HepG2 (cell line): ENCODE measurements at regions not wholly inside any gene's neighbourhood (a gene's known extent, or its start where the extent isn't known, plus 50 kb on each side); places are given as distances from the start of the nearest gene placed in this dataset.

ENCODE experiments used
- ATAC-seq: fragments of 200-7000 bp; cut with Tn5 transposase; 3 replicates; pipeline ENCODE4 v1.9.1; 2020; ENCODE audit warnings: mild to moderate bottlenecking, moderate library complexity
- BruUV-seq: library from RNA; stranded (reverse); fragments of 400-500 nt; replicated peaks from 2 replicates; lab custom pipeline; 2021; lab: Mats Ljungman, UMichigan
- CTCF ChIA-PET: fragments of 300-600 bp; formaldehyde crosslinking; extraction: SDS; loops from one replicate; lab custom pipeline; 2021; ENCODE audit warnings: low total read pairs, inconsistent platforms, low intra/inter-chr PET ratio; lab: Yijun Ruan, JAX
- POLR2A ChIA-PET: fragments of 350-600 bp; sonication (Branson Sonifier 250); formaldehyde crosslinking; loops from one replicate; lab custom pipeline; 2020; ENCODE audit warnings: antibody characterized with exemption, inconsistent platforms; lab: Yijun Ruan, JAX
- DNase-seq: peaks from one replicate; pipeline ENCODE4 v3.0.0-alpha.2; 2015; ENCODE audit warnings: low spot score
- FAIRE-seq: peaks from 3 replicates; lab custom pipeline; 2011; peaks lifted over from hg19 to GRCh38; lab: Jason Lieb, UNC
- H2AFZ ChIP-seq: one replicate; pipeline ENCODE4 v1.6.1; 2011; ENCODE audit warnings: low read length, inconsistent platforms
- H3K27ac ChIP-seq: fragments of 300-600 bp; 3 replicates; pipeline ENCODE4 v1.8.0; 2011; ENCODE audit warnings: mixed run types, mild to moderate bottlenecking, mixed read lengths, low read length, inconsistent platforms; ENCODE audit not compliant: insufficient read depth; ENCODE audit errors: extremely low read length
- H3K27me3 ChIP-seq, 2 experiments: fragments of 200-600 bp in 1 of 2; 2 replicates in 1 of 2; 3 replicates in 1 of 2; pipeline versions ENCODE4 v1.6.0 to v1.8.0; 2011; ENCODE audit warnings: low read length in 2 of 2, mild to moderate bottlenecking in 2 of 2, moderate library complexity in 2 of 2, inconsistent platforms in 1 of 2; ENCODE audit not compliant: insufficient read depth in 2 of 2, control insufficient read depth in 1 of 2
- H3K36me3 ChIP-seq, 2 experiments: fragments of 200-600 bp in 1 of 2; replicated peaks in 1 of 2; 2 replicates in 1 of 2; 3 replicates in 1 of 2; pipeline versions ENCODE4 v1.5.1 to v1.8.0; 2011; ENCODE audit warnings: low read length in 2 of 2, inconsistent platforms in 1 of 2; ENCODE audit not compliant: insufficient read depth in 2 of 2, control insufficient read depth in 1 of 2
- H3K4me1 ChIP-seq: 2 replicates; pipeline ENCODE4 v1.5.1; 2012; ENCODE audit warnings: low read length, inconsistent platforms; ENCODE audit not compliant: insufficient read depth
- H3K4me2 ChIP-seq: 2 replicates; pipeline ENCODE4 v1.6.0; 2011; ENCODE audit warnings: low read depth, low read length, inconsistent platforms
- H3K4me3 ChIP-seq, 3 experiments: fragments of 200-600 bp in 1 of 3; sonication (generic), shearing (Covaris generic) in 1 of 3; replicated peaks in 1 of 3; 2 replicates each; pipeline ENCODE4 v1.5.1; 2011 to 2016; ENCODE audit warnings: low read length in 3 of 3, inconsistent platforms in 2 of 3, low read depth in 2 of 3, mild to moderate bottlenecking in 2 of 3, control low read depth in 1 of 3, mixed read lengths in 1 of 3; ENCODE audit not compliant: insufficient read depth in 1 of 3
- H3K79me2 ChIP-seq: one replicate; pipeline ENCODE4 v1.6.1; 2011; ENCODE audit warnings: low read length, inconsistent platforms; ENCODE audit not compliant: insufficient read depth
- H3K9ac ChIP-seq: 2 replicates; pipeline ENCODE4 v1.6.0; 2011; ENCODE audit warnings: mild to moderate bottlenecking, low read depth, low read length, inconsistent platforms; ENCODE audit not compliant: insufficient read depth
- H3K9me3 ChIP-seq: 2 replicates; pipeline ENCODE4 v1.5.1; 2012; ENCODE audit warnings: mild to moderate bottlenecking, low read length
- H4K20me1 ChIP-seq: 2 replicates; pipeline ENCODE4 v1.6.0; 2011; ENCODE audit warnings: inconsistent platforms, mild to moderate bottlenecking, low read length, moderate library complexity; ENCODE audit not compliant: insufficient read depth
- BCLAF1 ChIP-seq: fragments of 450-650 bp; IDR thresholded peaks from 2 replicates; pipeline ENCODE4 v1.6.1; 2017; ENCODE audit warnings: mild to moderate bottlenecking
- CHD4 ChIP-seq: fragments of 200-600 bp; sonication (generic); IDR thresholded peaks from 2 replicates; pipeline ENCODE4 v1.7.0; 2017; ENCODE audit warnings: mild to moderate bottlenecking, low read length, borderline replicate concordance
- CSRNP2 ChIP-seq: sonication (generic); formaldehyde crosslinking; conservative IDR thresholded peaks from 2 replicates; pipeline ENCODE4 v1.8.0; 2022; ENCODE audit warnings: low read depth, missing genetic modification reagents
- ETV6 ChIP-seq: sonication (generic); formaldehyde crosslinking; conservative IDR thresholded peaks from 2 replicates; pipeline ENCODE4 v1.4.0; 2020; ENCODE audit warnings: missing genetic modification reagents
- HOXA5 ChIP-seq: sonication (generic); formaldehyde crosslinking; IDR thresholded peaks from 2 replicates; pipeline ENCODE4 v1.4.0; 2020; ENCODE audit warnings: missing genetic modification reagents
- MIXL1 ChIP-seq: IDR thresholded peaks from 2 replicates; pipeline ENCODE4 v1.6.1; 2016
- SAP130 ChIP-seq: IDR thresholded peaks from 2 replicates; pipeline ENCODE4 v1.6.1; 2016; ENCODE audit warnings: low read depth
- WIZ ChIP-seq: sonication (generic); formaldehyde crosslinking; IDR thresholded peaks from 2 replicates; pipeline ENCODE4 v1.5.1; 2020; ENCODE audit warnings: mild to moderate bottlenecking, missing genetic modification reagents
- ZNF143 ChIP-seq: sonication (generic); formaldehyde crosslinking; IDR thresholded peaks from 2 replicates; pipeline ENCODE4 v1.4.0; 2020; ENCODE audit warnings: missing genetic modification reagents
- WGBS: methylation state at CpG from one replicate; pipeline ENCODE4 v1.1.6; 2017; ENCODE audit warnings: low lambda C conversion rate; 5-methylcytosine and 5-hydroxymethylcytosine counted together
- in situ Hi-C: cut with HindIII; loops from 2 replicates; pipeline ENCODE4 v1.10.0; 2017; ENCODE audit warnings: low pct_unique_long_range_greater_than_20kb; ENCODE audit not compliant: extremely low pct_ligation_motif_present
- intact Hi-C: fragments of 100-400 bp; cut with micrococcal nuclease; formaldehyde crosslinking; loops from one replicate; pipeline ENCODE4 v1.10.0; 2022; ENCODE audit not compliant: unreplicated experiment
- TF ChIP-seq, protein P1 (sequence below): IDR thresholded peaks from 2 replicates; pipeline ENCODE4 v1.6.1; 2016; ENCODE audit warnings: missing compliant biosample characterization, missing genetic modification reagents, borderline replicate concordance
- TF ChIP-seq, protein P2 (sequence below): sonication (generic); formaldehyde crosslinking; IDR thresholded peaks from 2 replicates; pipeline ENCODE4 v1.5.1; 2020; ENCODE audit warnings: mild to moderate bottlenecking, moderate library complexity, missing genetic modification reagents

GRCh38 chr18:39389800-39390379 is 1824.3 kb upstream of the CELF4 start (continued):
- TF ChIP-seq, protein P1, sequence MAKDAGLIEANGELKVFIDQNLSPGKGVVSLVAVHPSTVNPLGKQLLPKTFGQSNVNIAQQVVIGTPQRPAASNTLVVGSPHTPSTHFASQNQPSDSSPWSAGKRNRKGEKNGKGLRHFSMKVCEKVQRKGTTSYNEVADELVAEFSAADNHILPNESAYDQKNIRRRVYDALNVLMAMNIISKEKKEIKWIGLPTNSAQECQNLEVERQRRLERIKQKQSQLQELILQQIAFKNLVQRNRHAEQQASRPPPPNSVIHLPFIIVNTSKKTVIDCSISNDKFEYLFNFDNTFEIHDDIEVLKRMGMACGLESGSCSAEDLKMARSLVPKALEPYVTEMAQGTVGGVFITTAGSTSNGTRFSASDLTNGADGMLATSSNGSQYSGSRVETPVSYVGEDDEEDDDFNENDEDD (CRISPR knock-in tag): no peak
- TF ChIP-seq, protein P2, sequence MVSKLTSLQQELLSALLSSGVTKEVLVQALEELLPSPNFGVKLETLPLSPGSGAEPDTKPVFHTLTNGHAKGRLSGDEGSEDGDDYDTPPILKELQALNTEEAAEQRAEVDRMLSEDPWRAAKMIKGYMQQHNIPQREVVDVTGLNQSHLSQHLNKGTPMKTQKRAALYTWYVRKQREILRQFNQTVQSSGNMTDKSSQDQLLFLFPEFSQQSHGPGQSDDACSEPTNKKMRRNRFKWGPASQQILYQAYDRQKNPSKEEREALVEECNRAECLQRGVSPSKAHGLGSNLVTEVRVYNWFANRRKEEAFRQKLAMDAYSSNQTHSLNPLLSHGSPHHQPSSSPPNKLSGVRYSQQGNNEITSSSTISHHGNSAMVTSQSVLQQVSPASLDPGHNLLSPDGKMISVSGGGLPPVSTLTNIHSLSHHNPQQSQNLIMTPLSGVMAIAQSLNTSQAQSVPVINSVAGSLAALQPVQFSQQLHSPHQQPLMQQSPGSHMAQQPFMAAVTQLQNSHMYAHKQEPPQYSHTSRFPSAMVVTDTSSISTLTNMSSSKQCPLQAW (CRISPR knock-in tag): peak; percentile 41; the same call in 1 of the 2 replicates
- peak; percentile 13; the same call in 1 of the 2 replicates for TF ChIP-seq SAP130 (CRISPR knock-in tag)

DNA sequence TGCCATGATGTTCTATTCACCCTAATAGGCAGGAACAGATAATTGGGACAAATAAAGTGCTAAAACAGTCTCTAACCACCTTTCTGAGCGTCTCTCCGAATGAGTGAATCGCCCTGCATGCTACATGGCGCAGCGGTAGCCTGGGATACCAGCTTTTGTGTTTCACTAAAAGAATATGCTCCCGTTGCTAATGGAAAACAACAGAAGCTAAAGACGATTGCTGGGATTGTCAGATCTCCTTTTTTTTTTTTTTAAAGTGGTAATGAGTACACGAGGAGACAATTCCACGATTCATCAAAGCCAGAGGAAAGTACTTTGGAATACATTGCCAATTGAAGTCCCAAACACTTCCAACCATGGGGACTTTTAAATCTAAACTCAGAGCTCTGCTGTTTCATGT is 1815.3 kb upstream of the CELF4 start:
- CTCF ChIA-PET: no interaction called here

More for the DNA sequence above, 1815.3 kb upstream of the CELF4 start:
- intact Hi-C loops: no loop called here
- no peaks in the 10 kb centered on the region for H4K20me1 ChIP-seq
- no peak overlapping the region for H3K4me2 ChIP-seq
- H3K9ac ChIP-seq: no peak overlapping the region
- H3K79me2 ChIP-seq: no peaks in the 10 kb centered on the region
- H3K4me3 ChIP-seq: no peak overlapping the region
- DNase-seq: no peak
- H3K9me3 ChIP-seq: no peaks in the 10 kb centered on the region
- ATAC-seq: no peak
- WGBS: 90% methylated on average over 9 of the region's 9 CpGs
- H3K36me3 ChIP-seq: no peaks in the 10 kb centered on the region
- TF ChIP-seq ETV6 (CRISPR knock-in tag) (no peak), BCLAF1 (no peak), ZNF143 (no peak), HOXA5 (CRISPR knock-in tag) (no peak), WIZ (CRISPR knock-in tag) (no peak), CHD4 (no peak), CSRNP2 (CRISPR knock-in tag) (no peak), MIXL1 (CRISPR knock-in tag) (no peak)
- TF ChIP-seq, protein P1 (CRISPR knock-in tag): no peak
- H3K27me3 ChIP-seq: no peaks in the 10 kb centered on the region; a peak in 1 of 5 replicates
- H3K27ac ChIP-seq: no peak overlapping the region
- no TSS peak for BruUV-seq
- no peak overlapping the region for H2AFZ ChIP-seq
- FAIRE-seq: no peak
- POLR2A ChIA-PET: no interaction called here
- no peaks in the 10 kb centered on the region for H3K4me1 ChIP-seq
- in situ Hi-C loops: no loop called here
